SK-N-MC (cell line): ENCODE measurements at regions not wholly inside any gene's neighbourhood (a gene's known extent, or its start where the extent isn't known, plus 50 kb on each side); places are given as distances from the start of the nearest gene placed in this dataset.
"Not testable (repeated sequence)": the region's sequence is repeated elsewhere in the genome, so short reads cannot be mapped to it uniquely, and the experiment has no call there.

Experiments
- EZH2 ChIP-seq: fragments of 200-600 bp; sonication (generic); IDR thresholded peaks from one replicate; pipeline ENCODE4 v1.6.1; 2017; ENCODE audit warnings: antibody characterized with exemption
- FOXP2 ChIP-seq: optimal IDR thresholded peaks from 2 replicates; pipeline ENCODE3; 2011; ENCODE audit warnings: mild to moderate bottlenecking, moderate library complexity; ENCODE audit not compliant: insufficient read depth; ENCODE audit errors: extremely low read length, control extremely low read depth
- POLR2AphosphoS5 ChIP-seq: IDR thresholded peaks from 2 replicates; pipeline ENCODE4 v1.6.1; 2012; ENCODE audit warnings: mild to moderate bottlenecking, low read depth, low read length, borderline replicate concordance

- TF ChIP-seq POLR2AphosphoS5, EZH2, FOXP2: not testable (repeated sequence)
These were observed 114.5 kb downstream of the SEPTIN7 start for GRCh38 chr7:35915247-35915955.
